HCT116 (cell line): ENCODE measurements at regions not wholly inside any gene's neighbourhood (a gene's known extent, or its start where the extent isn't known, plus 50 kb on each side); places are given as distances from the start of the nearest gene placed in this dataset.
A peak's percentile ranks its signal among the peaks of the same experiment; 100 is the strongest.

Source experiments
- ATAC-seq: fragments of 200-7000 bp; cut with Tn5 transposase; 2 replicates; pipeline ENCODE4 v1.9.1; 2020; ENCODE audit warnings: mild to moderate bottlenecking, moderate library complexity
- BruUV-seq: library from RNA; stranded (reverse); fragments of 400-500 nt; replicated peaks from 2 replicates; lab custom pipeline; 2021; lab: Mats Ljungman, UMichigan
- CTCF ChIA-PET: fragments of 300-600 bp; sonication (Branson Sonifier 250); formaldehyde crosslinking; loops from one replicate; lab custom pipeline; 2021; ENCODE audit warnings: antibody characterized with exemption; lab: Charles Lee
- POLR2A ChIA-PET: fragments of 300-600, 350-600 bp; sonication (Branson Sonifier 250); formaldehyde crosslinking; loops from one replicate; lab custom pipeline; 2021; ENCODE audit warnings: antibody characterized with exemption; lab: Charles Lee
- RAD21 ChIA-PET, 2 experiments: fragments of 300-600 bp; sonication (Branson Sonifier 250); formaldehyde crosslinking; loops; one replicate each; lab custom pipeline; 2023; ENCODE audit warnings: low total read pairs in 2 of 2; ENCODE audit not compliant: uncharacterized antibody in 2 of 2, unreplicated experiment in 2 of 2, low non-redundant PET in 1 of 2; lab: Charles Lee
- DNase-seq: peaks from one replicate; pipeline ENCODE4 v3.0.0-alpha.2; 2010; ENCODE audit warnings: low read depth, low spot score
- H2AFZ ChIP-seq: fragments of 200-600 bp; shearing (Covaris generic), sonication (generic); 2 replicates; pipeline ENCODE4 v1.6.1; 2017; ENCODE audit warnings: low read depth, mixed run types, mixed read lengths, antibody characterized with exemption, low read length; ENCODE audit not compliant: poor library complexity, severe bottlenecking
- H3K27ac ChIP-seq: 2 replicates; pipeline ENCODE4 v1.5.1; 2012; ENCODE audit warnings: low read depth, low read length
- H3K27me3 ChIP-seq: fragments of 200-600 bp; sonication (generic); 2 replicates; pipeline ENCODE4 v1.6.1; 2016; ENCODE audit warnings: mixed run types, low read length, mixed read lengths; ENCODE audit not compliant: insufficient read depth
- H3K36me3 ChIP-seq, 2 experiments: fragments of 200-500 bp in 1 of 2; fragments of 200-600 bp in 1 of 2; sonication (Bioruptor generic) in 1 of 2; sonication (generic) in 1 of 2; 2 replicates each; pipeline versions ENCODE4 v1.5.1 to v1.6.1; 2014 to 2016; ENCODE audit warnings: low read length in 2 of 2, inconsistent platforms in 1 of 2, mixed read lengths in 1 of 2, mixed run types in 1 of 2; ENCODE audit not compliant: insufficient read depth in 2 of 2, control insufficient read depth in 1 of 2
- H3K4me1 ChIP-seq, 2 experiments: fragments of 200-600 bp in 1 of 2; sonication (generic) in 1 of 2; 2 replicates each; pipeline versions ENCODE4 v1.5.1 to v1.6.1; 2012 to 2017; ENCODE audit warnings: low read length in 2 of 2, inconsistent platforms in 1 of 2, mild to moderate bottlenecking in 1 of 2, mixed read lengths in 1 of 2, mixed run types in 1 of 2, moderate library complexity in 1 of 2; ENCODE audit not compliant: insufficient read depth in 2 of 2, control insufficient read depth in 1 of 2
- H3K4me2 ChIP-seq: fragments of 200-600 bp; sonication (generic); 2 replicates; pipeline ENCODE4 v1.6.1; 2017; ENCODE audit warnings: mixed run types, low read length, mixed read lengths
- H3K4me3 ChIP-seq, 2 experiments: fragments of 200-600 bp in 1 of 2; sonication (generic) in 1 of 2; replicated peaks in 1 of 2; 2 replicates each; pipeline ENCODE4 v1.5.1; 2011 to 2016; ENCODE audit warnings: low read length in 2 of 2, control low read depth in 1 of 2, low read depth in 1 of 2, mild to moderate bottlenecking in 1 of 2, mixed read lengths in 1 of 2, mixed run types in 1 of 2
- H3K79me2 ChIP-seq: fragments of 200-600 bp; sonication (generic); 2 replicates; pipeline ENCODE4 v1.6.1; 2017; ENCODE audit warnings: mild to moderate bottlenecking, mixed run types, low read length, moderate library complexity, mixed read lengths; ENCODE audit not compliant: insufficient read depth
- H3K9ac ChIP-seq: fragments of 200-600 bp; sonication (generic); 2 replicates; pipeline ENCODE4 v1.6.1; 2016; ENCODE audit warnings: low read length, mixed read lengths
- H3K9me2 ChIP-seq: fragments of 200-600 bp; sonication (generic), shearing (Covaris generic); 2 replicates; pipeline ENCODE4 v1.6.1; 2017; ENCODE audit warnings: mixed run types, mild to moderate bottlenecking, moderate library complexity; ENCODE audit not compliant: insufficient read depth
- H3K9me3 ChIP-seq, 2 experiments: fragments of 200-500 bp in 1 of 2; fragments of 200-600 bp in 1 of 2; sonication (Bioruptor generic) in 1 of 2; sonication (generic) in 1 of 2; 2 replicates each; pipeline ENCODE4 v1.6.1; 2014 to 2017; ENCODE audit warnings: low read length in 2 of 2, mixed read lengths in 2 of 2, inconsistent platforms in 1 of 2, low read depth in 1 of 2, mild to moderate bottlenecking in 1 of 2, mixed run types in 1 of 2, moderate library complexity in 1 of 2; ENCODE audit not compliant: control insufficient read depth in 1 of 2, insufficient read depth in 1 of 2
- H4K20me1 ChIP-seq: fragments of 200-600 bp; sonication (generic), shearing (Covaris generic); 2 replicates; pipeline ENCODE4 v1.6.1; 2017; ENCODE audit warnings: mixed run types, mild to moderate bottlenecking, moderate library complexity; ENCODE audit not compliant: insufficient read depth
- CEBPB ChIP-seq: IDR thresholded peaks from 2 replicates; pipeline ENCODE4 v1.6.1; 2012; ENCODE audit warnings: low read depth
- EGR1 ChIP-seq: IDR thresholded peaks from 2 replicates; pipeline ENCODE4 v1.6.1; 2012; ENCODE audit warnings: low read depth
- ELF1 ChIP-seq: IDR thresholded peaks from 2 replicates; pipeline ENCODE4 v1.6.1; 2012; ENCODE audit warnings: low read depth, borderline replicate concordance
- POLR2AphosphoS5 ChIP-seq: IDR thresholded peaks from 2 replicates; pipeline ENCODE4 v1.6.1; 2011; ENCODE audit warnings: mild to moderate bottlenecking, low read depth, low read length, moderate library complexity
- RAD21 ChIP-seq: IDR thresholded peaks from 2 replicates; pipeline ENCODE4 v1.6.1; 2012; ENCODE audit warnings: low read depth, mild to moderate bottlenecking
- SP1 ChIP-seq: IDR thresholded peaks from 2 replicates; pipeline ENCODE4 v1.6.1; 2012; ENCODE audit warnings: low read depth
- SRF ChIP-seq: IDR thresholded peaks from 2 replicates; pipeline ENCODE4 v1.6.1; 2012; ENCODE audit warnings: low read depth
- TCF7L2 ChIP-seq: IDR thresholded peaks from 2 replicates; pipeline ENCODE4 v1.7.0; 2011; ENCODE audit warnings: borderline replicate concordance, inconsistent platforms; ENCODE audit not compliant: insufficient read depth, insufficient read length; ENCODE audit errors: extremely low read depth
- ZNF274 ChIP-seq: fragments of 200-500 bp; sonication (Bioruptor generic); IDR thresholded peaks from 2 replicates; pipeline ENCODE4 v1.6.1; 2014; ENCODE audit warnings: mild to moderate bottlenecking, low read depth, low read length, inconsistent platforms
- intact Hi-C: fragments of 100-400 bp; cut with micrococcal nuclease; formaldehyde crosslinking; loops from 2 replicates; pipeline ENCODE4 v1.10.0; 2022
- TF ChIP-seq, protein P1 (sequence below): IDR thresholded peaks from 2 replicates; pipeline ENCODE4 v1.6.1; 2012
- TF ChIP-seq, protein P2 (sequence below): IDR thresholded peaks from 2 replicates; pipeline ENCODE4 v1.6.1; 2011; ENCODE audit warnings: mild to moderate bottlenecking, low read length, moderate library complexity; ENCODE audit not compliant: insufficient replicate concordance; ENCODE audit errors: extremely low read depth
- TF ChIP-seq, protein P3 (sequence below), 3 experiments: fragments of 200-600 bp in 1 of 3; sonication (generic) in 1 of 3; IDR thresholded peaks in 2 of 3; conservative IDR thresholded peaks in 1 of 3; 2 replicates each; pipeline ENCODE4 v1.5.1; 2012 to 2017; ENCODE audit warnings: low read depth in 2 of 3, low read length in 2 of 3, antibody characterized with exemption in 1 of 3, borderline replicate concordance in 1 of 3, control low read depth in 1 of 3, mild to moderate bottlenecking in 1 of 3, mixed read lengths in 1 of 3, mixed run types in 1 of 3, moderate library complexity in 1 of 3; ENCODE audit not compliant: insufficient read depth in 1 of 3

DNA sequence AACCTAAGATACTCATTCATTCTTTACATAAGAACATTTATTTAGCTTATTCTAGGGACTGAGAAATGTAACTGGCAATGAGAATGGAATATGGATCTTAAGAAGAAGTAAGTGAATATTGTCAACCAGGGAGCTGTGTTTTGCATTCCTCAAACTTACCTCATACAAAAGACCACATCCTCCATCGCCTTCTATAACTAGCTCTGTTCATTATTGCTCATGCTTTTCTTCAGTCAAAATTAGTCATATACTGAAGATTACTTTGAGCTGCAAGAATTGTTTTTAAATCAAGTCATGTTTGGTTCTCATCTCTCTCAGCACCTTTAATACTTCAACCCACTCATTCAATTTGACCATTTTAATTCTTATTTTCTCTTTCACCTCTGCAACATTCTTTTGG, 140.3 kb upstream of the RASA1 start:
- Histone ChIP-seq H3K79me2 (no peaks in the 10 kb centered on the region), H3K36me3 (no peaks in the 10 kb centered on the region), H3K27ac (no peak overlapping the region), H2AFZ (peak overlapping the region; percentile 0)
- no peak for DNase-seq
- no peak for TF ChIP-seq SP1
- TF ChIP-seq, protein P1, sequence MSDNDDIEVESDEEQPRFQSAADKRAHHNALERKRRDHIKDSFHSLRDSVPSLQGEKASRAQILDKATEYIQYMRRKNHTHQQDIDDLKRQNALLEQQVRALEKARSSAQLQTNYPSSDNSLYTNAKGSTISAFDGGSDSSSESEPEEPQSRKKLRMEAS, result no peak
- TF ChIP-seq TCF7L2, result no peak
- no peak for TF ChIP-seq EGR1
- TF ChIP-seq, protein P2, sequence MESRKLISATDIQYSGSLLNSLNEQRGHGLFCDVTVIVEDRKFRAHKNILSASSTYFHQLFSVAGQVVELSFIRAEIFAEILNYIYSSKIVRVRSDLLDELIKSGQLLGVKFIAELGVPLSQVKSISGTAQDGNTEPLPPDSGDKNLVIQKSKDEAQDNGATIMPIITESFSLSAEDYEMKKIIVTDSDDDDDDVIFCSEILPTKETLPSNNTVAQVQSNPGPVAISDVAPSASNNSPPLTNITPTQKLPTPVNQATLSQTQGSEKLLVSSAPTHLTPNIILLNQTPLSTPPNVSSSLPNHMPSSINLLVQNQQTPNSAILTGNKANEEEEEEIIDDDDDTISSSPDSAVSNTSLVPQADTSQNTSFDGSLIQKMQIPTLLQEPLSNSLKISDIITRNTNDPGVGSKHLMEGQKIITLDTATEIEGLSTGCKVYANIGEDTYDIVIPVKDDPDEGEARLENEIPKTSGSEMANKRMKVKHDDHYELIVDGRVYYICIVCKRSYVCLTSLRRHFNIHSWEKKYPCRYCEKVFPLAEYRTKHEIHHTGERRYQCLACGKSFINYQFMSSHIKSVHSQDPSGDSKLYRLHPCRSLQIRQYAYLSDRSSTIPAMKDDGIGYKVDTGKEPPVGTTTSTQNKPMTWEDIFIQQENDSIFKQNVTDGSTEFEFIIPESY, result no peak
- TF ChIP-seq SRF, result no peak
- TF ChIP-seq, protein P3, sequence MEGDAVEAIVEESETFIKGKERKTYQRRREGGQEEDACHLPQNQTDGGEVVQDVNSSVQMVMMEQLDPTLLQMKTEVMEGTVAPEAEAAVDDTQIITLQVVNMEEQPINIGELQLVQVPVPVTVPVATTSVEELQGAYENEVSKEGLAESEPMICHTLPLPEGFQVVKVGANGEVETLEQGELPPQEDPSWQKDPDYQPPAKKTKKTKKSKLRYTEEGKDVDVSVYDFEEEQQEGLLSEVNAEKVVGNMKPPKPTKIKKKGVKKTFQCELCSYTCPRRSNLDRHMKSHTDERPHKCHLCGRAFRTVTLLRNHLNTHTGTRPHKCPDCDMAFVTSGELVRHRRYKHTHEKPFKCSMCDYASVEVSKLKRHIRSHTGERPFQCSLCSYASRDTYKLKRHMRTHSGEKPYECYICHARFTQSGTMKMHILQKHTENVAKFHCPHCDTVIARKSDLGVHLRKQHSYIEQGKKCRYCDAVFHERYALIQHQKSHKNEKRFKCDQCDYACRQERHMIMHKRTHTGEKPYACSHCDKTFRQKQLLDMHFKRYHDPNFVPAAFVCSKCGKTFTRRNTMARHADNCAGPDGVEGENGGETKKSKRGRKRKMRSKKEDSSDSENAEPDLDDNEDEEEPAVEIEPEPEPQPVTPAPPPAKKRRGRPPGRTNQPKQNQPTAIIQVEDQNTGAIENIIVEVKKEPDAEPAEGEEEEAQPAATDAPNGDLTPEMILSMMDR (IDR thresholded peaks at IDR 0.05 in 2 of 3, conservative IDR thresholded peaks at IDR 0.05 in 1 of 3; ENCODE audit: borderline replicate concordance in 1 of 3, insufficient read depth in 1 of 3, low read depth in 2 of 3, low read length in 2 of 3), result no peak
- no peak for TF ChIP-seq POLR2AphosphoS5
- no peak for TF ChIP-seq CEBPB
- TF ChIP-seq ZNF274, result no peak
- TF ChIP-seq ELF1, result no peak
- TF ChIP-seq RAD21, result no peak
- TF ChIP-seq, all 23 proteins: peak for 0
- H3K4me3 ChIP-seq, result no peak overlapping the region
- no peaks in the 10 kb centered on the region for H3K27me3 ChIP-seq
- no peak overlapping the region for H3K9ac ChIP-seq
- no peak overlapping the region for H3K4me2 ChIP-seq
- H4K20me1 ChIP-seq, result no peaks in the 10 kb centered on the region
- no peak for ATAC-seq
- ChIA-PET RAD21 (no interaction called here), POLR2A (no interaction called here), CTCF (no interaction called here)
- H3K9me2 ChIP-seq, result no peaks in the 10 kb centered on the region
- intact Hi-C loops, result no loop called here
- H3K4me1 ChIP-seq, result peaks cover 0 to 10% of the 10 kb centered on the region in 2 experiments; a peak in 2 of 4 replicates
- BruUV-seq, result no TSS peak
- H3K9me3 ChIP-seq, result no peaks in the 10 kb centered on the region
